GM12878 (cell line): ENCODE measurements at regions not wholly inside any gene's neighbourhood (a gene's known extent, or its start where the extent isn't known, plus 50 kb on each side); places are given as distances from the start of the nearest gene placed in this dataset.

Experiments used
- ATAC-seq: fragments of 200-7000 bp; cut with Tn5 transposase; 3 replicates; pipeline ENCODE4 v1.9.1; 2020; ENCODE audit warnings: mild to moderate bottlenecking, moderate library complexity
- BruUV-seq: library from RNA; stranded (reverse); fragments of 400-500 nt; replicated peaks from 2 replicates; lab custom pipeline; 2021; lab: Mats Ljungman, UMichigan
- CTCF ChIA-PET: fragments of 300-600 bp; sonication (Branson Sonifier 250); formaldehyde crosslinking; extraction: SDS; loops from one replicate; lab custom pipeline; 2021; ENCODE audit warnings: inconsistent platforms; lab: Yijun Ruan, JAX
- POLR2A ChIA-PET: fragments of 350-600 bp; formaldehyde crosslinking; extraction: SDS; loops from one replicate; lab custom pipeline; 2021; ENCODE audit warnings: inconsistent platforms; lab: Charles Lee
- RAD21 ChIA-PET: fragments of 300-600 bp; sonication (Branson Sonifier 250); formaldehyde crosslinking; loops from one replicate; lab custom pipeline; 2023; ENCODE audit warnings: antibody characterized with exemption; ENCODE audit not compliant: unreplicated experiment; lab: Charles Lee
- SMC1A ChIA-PET: fragments of 300-600 bp; sonication (Branson Sonifier 250); formaldehyde crosslinking; loops from one replicate; lab custom pipeline; 2023; ENCODE audit not compliant: unreplicated experiment, uncharacterized antibody; lab: Charles Lee
- DNase-seq: peaks from one replicate; pipeline ENCODE4 v3.0.0-alpha.2; 2011; ENCODE audit warnings: low read depth, low spot score
- FAIRE-seq: peaks from 3 replicates; lab custom pipeline; 2011; peaks lifted over from hg19 to GRCh38; lab: Jason Lieb, UNC
- H2AFZ ChIP-seq: 2 replicates; pipeline ENCODE4 v1.6.0; 2011; ENCODE audit warnings: low read depth, low read length, control low read depth; ENCODE audit not compliant: control insufficient read depth
- H3K27ac ChIP-seq: 2 replicates; pipeline ENCODE4 v1.5.1; 2011; ENCODE audit warnings: control low read depth; ENCODE audit not compliant: control insufficient read depth, insufficient read depth
- H3K27me3 ChIP-seq, 2 experiments: replicated peaks in 1 of 2; 2 replicates each; pipeline versions ENCODE4 v1.6.0 to v1.6.1; 2011; ENCODE audit warnings: low read length in 1 of 2; ENCODE audit not compliant: control insufficient read depth in 2 of 2, insufficient read depth in 2 of 2
- H3K36me3 ChIP-seq, 2 experiments: 2 replicates each; pipeline ENCODE4 v1.5.1; 2011; ENCODE audit warnings: low read length in 1 of 2; ENCODE audit not compliant: control insufficient read depth in 2 of 2, insufficient read depth in 2 of 2
- H3K4me1 ChIP-seq: 2 replicates; pipeline ENCODE4 v1.6.1; 2011; ENCODE audit warnings: mild to moderate bottlenecking, low read length, moderate library complexity, mixed read lengths; ENCODE audit not compliant: control insufficient read depth, insufficient read depth
- H3K4me2 ChIP-seq: 2 replicates; pipeline ENCODE4 v1.6.0; 2011; ENCODE audit warnings: control low read depth; ENCODE audit not compliant: control insufficient read depth, insufficient read depth
- H3K4me3 ChIP-seq: fragments of 200-600 bp; sonication (generic); 2 replicates; pipeline ENCODE4 v1.5.1; 2016
- H3K79me2 ChIP-seq: 2 replicates; pipeline ENCODE4 v1.6.0; 2011; ENCODE audit warnings: low read length; ENCODE audit not compliant: control insufficient read depth, insufficient read depth
- H3K9ac ChIP-seq: 2 replicates; pipeline ENCODE4 v1.8.0; 2011; ENCODE audit warnings: low read length, control low read depth, mixed read lengths; ENCODE audit not compliant: control insufficient read depth, insufficient read depth
- H3K9me3 ChIP-seq: replicated peaks from 3 replicates; pipeline ENCODE4 v1.5.1; 2011; ENCODE audit warnings: mild to moderate bottlenecking, low read length; ENCODE audit not compliant: control insufficient read depth, insufficient read depth
- H4K20me1 ChIP-seq: 2 replicates; pipeline ENCODE4 v1.6.0; 2011; ENCODE audit not compliant: control insufficient read depth, insufficient read depth
- ASH2L ChIP-seq: fragments of 300-600, 200-600 bp; sonication (generic); IDR thresholded peaks from 2 replicates; pipeline ENCODE4 v1.6.1; 2017; ENCODE audit warnings: low read depth, mild to moderate bottlenecking, borderline replicate concordance
- CREM ChIP-seq: IDR thresholded peaks from 2 replicates; pipeline ENCODE4 v1.6.1; 2014; ENCODE audit warnings: antibody characterized with exemption, low read depth
- IKZF1 ChIP-seq: fragments of 450-650 bp; conservative IDR thresholded peaks from 2 replicates; pipeline ENCODE4 v1.6.1; 2017; ENCODE audit warnings: antibody characterized with exemption, mild to moderate bottlenecking
- MTA2 ChIP-seq: fragments of 450-650 bp; IDR thresholded peaks from 2 replicates; pipeline ENCODE4 v1.6.1; 2016; ENCODE audit warnings: low read depth, mild to moderate bottlenecking, moderate library complexity
- MXI1 ChIP-seq: fragments of 150-350 bp; IDR thresholded peaks from 2 replicates; pipeline ENCODE4 v1.6.1; 2011; ENCODE audit warnings: low read depth, mild to moderate bottlenecking, inconsistent platforms, low read length, improper control_type of control experiment
- NBN ChIP-seq: fragments of 450-650 bp; IDR thresholded peaks from 2 replicates; pipeline ENCODE4 v1.6.1; 2016
- NFIC ChIP-seq: IDR thresholded peaks from 2 replicates; pipeline ENCODE4 v1.6.1; 2012; ENCODE audit warnings: low read depth, mild to moderate bottlenecking, inconsistent platforms, low read length, moderate library complexity
- POLR2AphosphoS2 ChIP-seq: IDR thresholded peaks from 2 replicates; pipeline ENCODE4 v1.6.1; 2011; ENCODE audit warnings: low read depth, mild to moderate bottlenecking, low read length, improper control_type of control experiment, moderate library complexity
- RB1 ChIP-seq: fragments of 450-650 bp; formaldehyde crosslinking; IDR thresholded peaks from 2 replicates; pipeline ENCODE4 v1.6.1; 2017; ENCODE audit warnings: mild to moderate bottlenecking, borderline replicate concordance
- RUNX3 ChIP-seq: IDR thresholded peaks from 2 replicates; pipeline ENCODE4 v1.6.1; 2012; ENCODE audit warnings: low read length, inconsistent platforms
- SREBF2 ChIP-seq: IDR thresholded peaks from 2 replicates; pipeline ENCODE4 v1.6.1; 2012; ENCODE audit warnings: mild to moderate bottlenecking, low read length
- TCF7 ChIP-seq: IDR thresholded peaks from 2 replicates; pipeline ENCODE4 v1.6.1; 2014; ENCODE audit warnings: antibody characterized with exemption, borderline replicate concordance
- ZNF384 ChIP-seq: IDR thresholded peaks from 2 replicates; pipeline ENCODE4 v1.6.1; 2012; ENCODE audit warnings: low read depth, mild to moderate bottlenecking, low read length, improper control_type of control experiment, borderline replicate concordance
- WGBS: methylation state at CpG from one replicate; pipeline ENCODE4 v1.1.6; 2016; ENCODE audit warnings: low lambda C conversion rate; ENCODE audit not compliant: insufficient replicate concordance, insufficient coverage; ENCODE audit errors: missing lambda C conversion rate; 5-methylcytosine and 5-hydroxymethylcytosine counted together
- in situ Hi-C: fragments of 300-500 bp; cut with MboI; formaldehyde crosslinking; loops from 9 replicates; pipeline ENCODE4 v1.14.3; 2018; ENCODE audit warnings: mixed read lengths
- intact Hi-C: fragments of 100-400 bp; cut with micrococcal nuclease; formaldehyde crosslinking; loops from one replicate; pipeline ENCODE4 v1.14.2; 2022; ENCODE audit not compliant: unreplicated experiment
- TF ChIP-seq, protein P1 (sequence below), 3 experiments: IDR thresholded peaks in 2 of 3; conservative IDR thresholded peaks in 1 of 3; 2 replicates each; pipeline ENCODE4 v1.5.1; 2011; ENCODE audit warnings: low read depth in 3 of 3, low read length in 3 of 3, mild to moderate bottlenecking in 3 of 3, control low read depth in 2 of 3, moderate library complexity in 2 of 3, inconsistent platforms in 1 of 3, mixed read lengths in 1 of 3; ENCODE audit not compliant: control insufficient read depth in 2 of 3, insufficient read depth in 1 of 3; ENCODE audit errors: extremely low read depth in 1 of 3
- TF ChIP-seq, protein P2 (sequence below): fragments of 450-650 bp; IDR thresholded peaks from 2 replicates; pipeline ENCODE4 v1.6.1; 2016; ENCODE audit warnings: mild to moderate bottlenecking, moderate library complexity, borderline replicate concordance

DNA sequence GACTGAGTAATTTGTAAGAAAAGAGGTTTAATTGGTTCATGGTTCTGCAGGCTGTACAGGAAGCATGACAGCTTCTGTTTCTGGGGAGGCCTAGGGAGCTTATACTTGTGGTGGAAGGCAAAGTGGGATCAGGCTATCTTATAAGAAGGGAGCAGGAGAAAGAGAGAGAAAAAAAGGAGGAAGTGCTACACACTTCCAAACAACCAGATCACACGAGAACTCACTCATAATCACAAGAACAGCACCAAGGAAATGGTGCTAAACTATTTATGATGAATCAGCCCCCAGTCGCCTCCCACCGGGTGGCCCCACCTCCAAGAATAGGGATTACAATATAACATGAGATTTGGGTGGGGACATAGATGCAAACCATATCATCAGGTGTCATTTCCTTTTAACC, 89.1 kb upstream of the KCNMA1 start:
- Histone ChIP-seq H3K4me3 (no peak overlapping the region), H3K27ac (no peak overlapping the region), H3K79me2 (no peaks in the 10 kb centered on the region), H3K36me3 (no peaks in the 10 kb centered on the region), H3K4me1 (no peaks in the 10 kb centered on the region), H3K9ac (no peak overlapping the region), H3K9me3 (no peaks in the 10 kb centered on the region), H2AFZ (no peak overlapping the region), H3K27me3 (0 out of 4 replicates have a peak, but pooled peaks cover 0 to 4% of the 10 kb centered on the region in 2 experiments), H3K4me2 (no peak overlapping the region), H4K20me1 (no peaks in the 10 kb centered on the region)
- ATAC-seq (no peak), FAIRE-seq (no peak), DNase-seq (no peak)
- ChIA-PET CTCF (no interaction called here), SMC1A (no interaction called here), RAD21 (no interaction called here), POLR2A (no interaction called here)
- TF ChIP-seq CREM (no peak), ASH2L (no peak), RB1 (no peak), MTA2 (no peak), IKZF1 (no peak), NBN (no peak), TCF7 (no peak), ZNF384 (no peak), RUNX3 (no peak), MXI1 (no peak), NFIC (no peak), POLR2AphosphoS2 (no peak), SREBF2 (no peak)
- TF ChIP-seq, protein P1, sequence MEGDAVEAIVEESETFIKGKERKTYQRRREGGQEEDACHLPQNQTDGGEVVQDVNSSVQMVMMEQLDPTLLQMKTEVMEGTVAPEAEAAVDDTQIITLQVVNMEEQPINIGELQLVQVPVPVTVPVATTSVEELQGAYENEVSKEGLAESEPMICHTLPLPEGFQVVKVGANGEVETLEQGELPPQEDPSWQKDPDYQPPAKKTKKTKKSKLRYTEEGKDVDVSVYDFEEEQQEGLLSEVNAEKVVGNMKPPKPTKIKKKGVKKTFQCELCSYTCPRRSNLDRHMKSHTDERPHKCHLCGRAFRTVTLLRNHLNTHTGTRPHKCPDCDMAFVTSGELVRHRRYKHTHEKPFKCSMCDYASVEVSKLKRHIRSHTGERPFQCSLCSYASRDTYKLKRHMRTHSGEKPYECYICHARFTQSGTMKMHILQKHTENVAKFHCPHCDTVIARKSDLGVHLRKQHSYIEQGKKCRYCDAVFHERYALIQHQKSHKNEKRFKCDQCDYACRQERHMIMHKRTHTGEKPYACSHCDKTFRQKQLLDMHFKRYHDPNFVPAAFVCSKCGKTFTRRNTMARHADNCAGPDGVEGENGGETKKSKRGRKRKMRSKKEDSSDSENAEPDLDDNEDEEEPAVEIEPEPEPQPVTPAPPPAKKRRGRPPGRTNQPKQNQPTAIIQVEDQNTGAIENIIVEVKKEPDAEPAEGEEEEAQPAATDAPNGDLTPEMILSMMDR (IDR thresholded peaks at IDR 0.05 in 2 of 3, conservative IDR thresholded peaks at IDR 0.05 in 1 of 3; ENCODE audit: control insufficient read depth in 2 of 3, extremely low read depth in 1 of 3, insufficient read depth in 1 of 3, low read depth in 3 of 3, low read length in 3 of 3): no peak
- TF ChIP-seq, protein P2, sequence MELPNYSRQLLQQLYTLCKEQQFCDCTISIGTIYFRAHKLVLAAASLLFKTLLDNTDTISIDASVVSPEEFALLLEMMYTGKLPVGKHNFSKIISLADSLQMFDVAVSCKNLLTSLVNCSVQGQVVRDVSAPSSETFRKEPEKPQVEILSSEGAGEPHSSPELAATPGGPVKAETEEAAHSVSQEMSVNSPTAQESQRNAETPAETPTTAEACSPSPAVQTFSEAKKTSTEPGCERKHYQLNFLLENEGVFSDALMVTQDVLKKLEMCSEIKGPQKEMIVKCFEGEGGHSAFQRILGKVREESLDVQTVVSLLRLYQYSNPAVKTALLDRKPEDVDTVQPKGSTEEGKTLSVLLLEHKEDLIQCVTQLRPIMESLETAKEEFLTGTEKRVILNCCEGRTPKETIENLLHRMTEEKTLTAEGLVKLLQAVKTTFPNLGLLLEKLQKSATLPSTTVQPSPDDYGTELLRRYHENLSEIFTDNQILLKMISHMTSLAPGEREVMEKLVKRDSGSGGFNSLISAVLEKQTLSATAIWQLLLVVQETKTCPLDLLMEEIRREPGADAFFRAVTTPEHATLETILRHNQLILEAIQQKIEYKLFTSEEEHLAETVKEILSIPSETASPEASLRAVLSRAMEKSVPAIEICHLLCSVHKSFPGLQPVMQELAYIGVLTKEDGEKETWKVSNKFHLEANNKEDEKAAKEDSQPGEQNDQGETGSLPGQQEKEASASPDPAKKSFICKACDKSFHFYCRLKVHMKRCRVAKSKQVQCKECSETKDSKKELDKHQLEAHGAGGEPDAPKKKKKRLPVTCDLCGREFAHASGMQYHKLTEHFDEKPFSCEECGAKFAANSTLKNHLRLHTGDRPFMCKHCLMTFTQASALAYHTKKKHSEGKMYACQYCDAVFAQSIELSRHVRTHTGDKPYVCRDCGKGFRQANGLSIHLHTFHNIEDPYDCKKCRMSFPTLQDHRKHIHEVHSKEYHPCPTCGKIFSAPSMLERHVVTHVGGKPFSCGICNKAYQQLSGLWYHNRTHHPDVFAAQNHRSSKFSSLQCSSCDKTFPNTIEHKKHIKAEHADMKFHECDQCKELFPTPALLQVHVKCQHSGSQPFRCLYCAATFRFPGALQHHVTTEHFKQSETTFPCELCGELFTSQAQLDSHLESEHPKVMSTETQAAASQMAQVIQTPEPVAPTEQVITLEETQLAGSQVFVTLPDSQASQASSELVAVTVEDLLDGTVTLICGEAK: no peak
- BruUV-seq: no TSS peak
- in situ Hi-C loops (no loop called here), intact Hi-C loops (no loop called here)
- WGBS: 35% methylated on average over 3 of the region's 3 CpGs
